ENCODE measurements at regions not wholly inside any gene's neighbourhood (a gene's known extent, or its start where the extent isn't known, plus 50 kb on each side); places are given as distances from the start of the nearest gene placed in this dataset.

- Histone ChIP-seq H3K36me3 (ENCODE audit: low read depth) (no peaks in the 10 kb centered on the region), H3K4me1 (ENCODE audit: low read depth) (no peaks in the 10 kb centered on the region), H3K4me3 (no peak overlapping the region), H3K9me3 (no peaks in the 10 kb centered on the region)
- no peak for TF ChIP-seq CTCF (IDR thresholded peaks at IDR 0.05)
- ATAC-seq (no peak), DNase-seq (no peak)
- intact Hi-C loops (cut with DNase I, micrococcal nuclease): no loop called here
Observed at GRCh38 chr1:90781534-90781933, 64.4 kb upstream of the BARHL2 start.

GRCh38 chr1:90780981-90781380 lies 63.9 kb upstream of the BARHL2 start:
- Histone ChIP-seq H3K36me3 (ENCODE audit: low read depth) (no peaks in the 10 kb centered on the region), H3K4me1 (ENCODE audit: low read depth) (no peaks in the 10 kb centered on the region), H3K4me3 (no peak overlapping the region), H3K9me3 (no peaks in the 10 kb centered on the region)
- no peak for TF ChIP-seq CTCF (IDR thresholded peaks at IDR 0.05)
- ATAC-seq (no peak), DNase-seq (no peak)
- intact Hi-C loops (cut with DNase I, micrococcal nuclease): no loop called here

GRCh38 chr1:90779573-90779972 lies 62.5 kb upstream of the BARHL2 start:
- no peak for TF ChIP-seq CTCF (IDR thresholded peaks at IDR 0.05)
- intact Hi-C loops (cut with DNase I, micrococcal nuclease): no loop called here
- Histone ChIP-seq H3K4me1 (ENCODE audit: low read depth) (no peaks in the 10 kb centered on the region), H3K9me3 (no peaks in the 10 kb centered on the region), H3K36me3 (ENCODE audit: low read depth) (no peaks in the 10 kb centered on the region), H3K4me3 (no peak overlapping the region)
- ATAC-seq (no peak), DNase-seq (no peak)

- no peak for TF ChIP-seq CTCF (IDR thresholded peaks at IDR 0.05)
- no peaks in the 10 kb centered on the region for H3K9me3 ChIP-seq
- H3K36me3 ChIP-seq (ENCODE audit: low read depth): no peaks in the 10 kb centered on the region
- H3K4me1 ChIP-seq (ENCODE audit: low read depth): no peaks in the 10 kb centered on the region
- intact Hi-C loops (cut with DNase I, micrococcal nuclease): no loop called here
- H3K4me3 ChIP-seq: no peak overlapping the region
- no peak for ATAC-seq
- DNase-seq: no peak
Observed at GRCh38 chr1:90778486-90778885, 61.4 kb upstream of the BARHL2 start.

- intact Hi-C loops (cut with DNase I, micrococcal nuclease): no loop called here
- Histone ChIP-seq H3K4me3 (no peak overlapping the region), H3K4me1 (ENCODE audit: low read depth) (no peaks in the 10 kb centered on the region), H3K36me3 (ENCODE audit: low read depth) (no peaks in the 10 kb centered on the region), H3K9me3 (no peaks in the 10 kb centered on the region)
- DNase-seq (no peak), ATAC-seq (no peak)
- TF ChIP-seq CTCF (IDR thresholded peaks at IDR 0.05): no peak
Observed at GRCh38 chr1:90773812-90774211, 56.7 kb upstream of the BARHL2 start.

- Histone ChIP-seq H3K4me1 (ENCODE audit: low read depth) (no peaks in the 10 kb centered on the region), H3K4me3 (no peak overlapping the region), H3K9me3 (no peaks in the 10 kb centered on the region), H3K36me3 (ENCODE audit: low read depth) (no peaks in the 10 kb centered on the region)
- DNase-seq: no peak
- intact Hi-C loops (cut with DNase I, micrococcal nuclease): no loop called here
- TF ChIP-seq CTCF (IDR thresholded peaks at IDR 0.05): no peak
- no peak for ATAC-seq
Observed at GRCh38 chr1:90768826-90769225, 51.7 kb upstream of the BARHL2 start.

Measured in mucosa of descending colon (tissue), 3 donors.